Mesothelial cell of epicardium (in vitro differentiated cells): ENCODE measurements at regions not wholly inside any gene's neighbourhood (a gene's known extent, or its start where the extent isn't known, plus 50 kb on each side); places are given as distances from the start of the nearest gene placed in this dataset.

Experiments
- DNase-seq, 2 experiments: peaks; one replicate each; pipeline ENCODE4 v3.0.0; 2021; ENCODE audit warnings: low spot score in 2 of 2; ENCODE audit not compliant: unreplicated experiment in 2 of 2
- H3K27ac Mint-ChIP-seq: 2 replicates; pipeline ENCODE4 v1.8.0; 2021; ENCODE audit warnings: mixed read lengths
- H3K27me3 Mint-ChIP-seq: 2 replicates; pipeline ENCODE4 v1.8.0; 2021; ENCODE audit warnings: low read depth, mixed read lengths
- H3K36me3 Mint-ChIP-seq: 2 replicates; pipeline ENCODE4 v1.8.0; 2021; ENCODE audit warnings: mixed read lengths
- H3K4me1 Mint-ChIP-seq: 2 replicates; pipeline ENCODE4 v1.8.0; 2021; ENCODE audit warnings: mixed read lengths
- H3K4me3 Mint-ChIP-seq: 2 replicates; pipeline ENCODE4 v1.8.0; 2021; ENCODE audit warnings: mild to moderate bottlenecking, moderate library complexity, mixed read lengths
- H3K9me3 Mint-ChIP-seq: 2 replicates; pipeline ENCODE4 v1.8.0; 2021; ENCODE audit warnings: mixed read lengths
- TF ChIP-seq, protein P1 (sequence below): fragments of 200-600 bp; sonication (generic); IDR thresholded peaks from one replicate; pipeline ENCODE4 v1.5.0; 2021; ENCODE audit warnings: antibody characterized with exemption; ENCODE audit not compliant: unreplicated experiment

DNA sequence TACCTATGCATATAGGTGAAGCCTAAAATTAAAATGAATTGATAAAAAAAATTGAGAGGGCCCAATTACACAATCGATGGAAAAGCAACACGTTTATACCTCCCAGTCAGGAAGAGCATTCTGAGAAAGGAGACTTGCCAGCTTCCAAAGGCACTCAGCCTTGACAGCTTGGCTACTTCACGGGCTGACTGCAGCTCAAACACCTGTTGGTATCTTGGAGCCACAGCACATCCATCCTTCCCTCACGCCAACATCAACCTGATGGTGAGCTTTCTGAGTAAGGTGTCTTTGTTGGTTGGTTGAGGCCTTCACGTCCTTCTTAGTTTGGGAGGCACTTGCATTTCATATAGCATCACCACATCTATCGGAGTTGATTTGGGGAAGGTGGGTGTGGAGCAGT is 598.9 kb upstream of the DIPK2B start:
- H3K27ac Mint-ChIP-seq: no peak overlapping the region
- no peak for DNase-seq
- H3K4me3 Mint-ChIP-seq: no peak overlapping the region
- TF ChIP-seq, protein P1, sequence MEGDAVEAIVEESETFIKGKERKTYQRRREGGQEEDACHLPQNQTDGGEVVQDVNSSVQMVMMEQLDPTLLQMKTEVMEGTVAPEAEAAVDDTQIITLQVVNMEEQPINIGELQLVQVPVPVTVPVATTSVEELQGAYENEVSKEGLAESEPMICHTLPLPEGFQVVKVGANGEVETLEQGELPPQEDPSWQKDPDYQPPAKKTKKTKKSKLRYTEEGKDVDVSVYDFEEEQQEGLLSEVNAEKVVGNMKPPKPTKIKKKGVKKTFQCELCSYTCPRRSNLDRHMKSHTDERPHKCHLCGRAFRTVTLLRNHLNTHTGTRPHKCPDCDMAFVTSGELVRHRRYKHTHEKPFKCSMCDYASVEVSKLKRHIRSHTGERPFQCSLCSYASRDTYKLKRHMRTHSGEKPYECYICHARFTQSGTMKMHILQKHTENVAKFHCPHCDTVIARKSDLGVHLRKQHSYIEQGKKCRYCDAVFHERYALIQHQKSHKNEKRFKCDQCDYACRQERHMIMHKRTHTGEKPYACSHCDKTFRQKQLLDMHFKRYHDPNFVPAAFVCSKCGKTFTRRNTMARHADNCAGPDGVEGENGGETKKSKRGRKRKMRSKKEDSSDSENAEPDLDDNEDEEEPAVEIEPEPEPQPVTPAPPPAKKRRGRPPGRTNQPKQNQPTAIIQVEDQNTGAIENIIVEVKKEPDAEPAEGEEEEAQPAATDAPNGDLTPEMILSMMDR: no peak
- H3K4me1 Mint-ChIP-seq: peaks cover 35% of the 10 kb centered on the region
- H3K36me3 Mint-ChIP-seq: no peaks in the 10 kb centered on the region
- H3K9me3 Mint-ChIP-seq: peaks cover 14% of the 10 kb centered on the region
- no peaks in the 10 kb centered on the region for H3K27me3 Mint-ChIP-seq

DNA sequence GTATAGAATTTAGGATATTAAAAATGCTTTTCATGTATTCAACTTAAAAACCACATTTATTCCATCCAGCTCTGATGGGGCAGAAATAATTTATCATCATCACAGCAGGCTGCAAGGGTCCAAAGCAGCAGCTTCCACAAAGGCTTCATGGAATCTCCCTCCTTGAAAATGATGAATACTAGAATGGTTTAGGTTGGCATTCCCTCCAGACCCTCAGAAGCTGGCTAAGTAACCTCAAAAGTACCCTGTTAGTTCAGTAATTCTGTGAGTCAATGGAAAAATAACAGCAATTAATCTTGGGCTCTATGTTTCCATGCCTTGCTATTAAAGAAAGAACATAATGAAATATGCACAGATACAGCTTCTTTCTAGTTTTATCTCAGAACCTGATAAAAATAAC is 594.9 kb upstream of the DIPK2B start:
- no peak for DNase-seq
- Mint-ChIP-seq H3K9me3 (peaks cover 38% of the 10 kb centered on the region), H3K36me3 (peaks cover 20% of the 10 kb centered on the region), H3K4me1 (peaks cover 22% of the 10 kb centered on the region), H3K27me3 (no peaks in the 10 kb centered on the region), H3K4me3 (no peak overlapping the region), H3K27ac (no peak overlapping the region)
- TF ChIP-seq, protein P1: no peak

DNA sequence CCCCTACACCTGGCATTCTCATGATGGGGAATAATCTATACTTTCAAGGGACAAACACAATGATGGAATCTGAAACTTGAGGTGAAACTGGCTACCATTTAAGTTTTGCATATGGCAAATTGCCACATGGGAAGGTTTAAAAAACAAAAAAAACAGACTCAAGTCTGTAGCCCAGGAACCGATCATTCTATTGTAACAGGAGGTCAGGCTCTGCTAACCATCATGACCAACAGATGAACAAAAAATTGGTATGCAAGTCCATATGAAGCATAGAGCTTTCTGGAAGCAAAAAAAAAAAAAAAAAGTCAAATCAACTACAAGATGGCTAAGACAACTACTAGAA is 594.3 kb upstream of the DIPK2B start:
- TF ChIP-seq, protein P1: no peak
- Mint-ChIP-seq H3K27ac (no peak overlapping the region), H3K9me3 (peaks cover 39% of the 10 kb centered on the region), H3K27me3 (no peaks in the 10 kb centered on the region), H3K4me1 (peaks cover 22% of the 10 kb centered on the region), H3K36me3 (peaks cover 21% of the 10 kb centered on the region), H3K4me3 (no peak overlapping the region)
- DNase-seq: no peak

DNA sequence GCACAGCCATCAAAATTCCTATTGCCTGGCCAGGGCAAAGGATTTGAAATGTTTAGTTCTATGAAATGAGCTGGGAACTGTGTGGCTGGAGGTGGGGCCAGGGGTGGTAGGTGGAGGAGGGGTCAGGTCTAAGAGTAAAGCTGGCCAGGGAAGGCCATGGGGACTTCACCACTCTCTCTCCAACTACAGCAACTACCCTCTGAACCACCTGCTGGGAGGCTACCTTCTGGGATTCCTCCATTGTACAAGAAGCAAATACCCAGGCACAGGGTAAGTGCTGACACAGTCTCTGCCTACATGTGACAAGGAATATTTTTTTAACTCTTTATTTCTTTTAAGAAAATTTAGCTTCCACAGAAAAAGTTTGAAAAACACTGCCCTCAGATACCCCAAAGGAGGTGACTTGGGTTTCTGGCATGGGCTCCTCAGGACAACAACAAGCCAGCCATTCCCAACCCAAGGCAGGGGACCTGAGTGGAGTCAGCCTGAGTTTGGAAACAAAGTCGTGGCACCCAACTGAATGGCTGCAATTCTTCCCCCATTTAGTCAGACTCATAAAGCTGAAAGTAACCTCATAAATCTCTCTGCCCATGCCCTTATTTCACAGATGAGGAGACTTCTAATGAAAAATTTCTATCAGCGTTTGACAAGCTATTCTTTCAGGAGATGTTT is 593.8 kb upstream of the DIPK2B start:
- Mint-ChIP-seq H3K27me3 (no peaks in the 10 kb centered on the region), H3K9me3 (peaks cover 39% of the 10 kb centered on the region), H3K36me3 (peaks cover 21% of the 10 kb centered on the region), H3K4me3 (no peak overlapping the region), H3K27ac (no peak overlapping the region), H3K4me1 (peaks cover 21% of the 10 kb centered on the region)
- TF ChIP-seq, protein P1: no peak
- no peak for DNase-seq

DNA sequence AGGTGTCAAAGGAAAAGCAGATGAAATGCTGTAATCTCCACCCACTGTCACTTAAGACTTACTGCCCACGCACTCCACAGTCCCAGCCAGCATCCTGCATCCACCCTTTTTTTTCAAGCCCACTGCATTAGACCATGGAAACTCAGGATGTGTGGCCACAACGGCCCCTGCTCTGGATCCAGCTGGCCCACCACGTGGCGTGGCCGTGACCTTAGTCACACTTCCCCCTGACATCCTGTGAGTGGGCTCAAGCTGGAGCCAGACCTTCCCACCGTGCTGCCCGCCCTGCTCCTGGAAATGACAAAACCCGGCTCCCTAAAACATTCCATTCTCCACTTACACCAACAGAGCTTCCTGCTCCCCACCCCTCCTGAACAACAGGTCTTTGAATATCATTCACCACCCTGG is 588.3 kb upstream of the DIPK2B start:
- Mint-ChIP-seq H3K4me1 (peaks cover 19% of the 10 kb centered on the region), H3K36me3 (peaks cover 25% of the 10 kb centered on the region), H3K27me3 (no peaks in the 10 kb centered on the region), H3K27ac (peak overlapping the region; percentile 27), H3K9me3 (peaks cover 36% of the 10 kb centered on the region), H3K4me3 (no peak overlapping the region)
- TF ChIP-seq, protein P1: no peak
- no peak for DNase-seq

DNA sequence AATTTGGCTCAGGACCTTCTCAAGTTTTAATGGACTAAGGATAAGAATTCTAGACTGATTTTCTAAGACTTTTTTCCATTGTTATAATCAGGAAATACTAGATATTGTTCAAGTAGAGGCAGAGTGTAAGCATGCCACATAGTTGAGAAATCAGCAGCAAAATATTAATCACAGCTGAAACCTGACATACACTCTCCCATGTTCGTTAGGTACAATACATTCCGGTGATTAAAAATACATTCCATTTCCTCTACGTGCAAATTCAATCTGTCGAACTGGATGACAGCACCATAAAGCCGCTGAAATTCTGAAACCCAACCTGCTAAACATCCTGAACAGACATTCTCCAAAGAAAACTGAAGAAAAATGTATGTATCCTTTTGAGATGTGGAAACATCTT is 587.6 kb upstream of the DIPK2B start:
- H3K4me1 Mint-ChIP-seq: peaks cover 19% of the 10 kb centered on the region
- peaks cover 32% of the 10 kb centered on the region for H3K9me3 Mint-ChIP-seq
- no peaks in the 10 kb centered on the region for H3K27me3 Mint-ChIP-seq
- no peak for DNase-seq
- H3K27ac Mint-ChIP-seq: peak overlapping the region; percentile 27
- peaks cover 24% of the 10 kb centered on the region for H3K36me3 Mint-ChIP-seq
- no peak overlapping the region for H3K4me3 Mint-ChIP-seq
- TF ChIP-seq, protein P1: no peak
